Brain pericyte (primary cell): ENCODE measurements at regions not wholly inside any gene's neighbourhood (a gene's known extent, or its start where the extent isn't known, plus 50 kb on each side); places are given as distances from the start of the nearest gene placed in this dataset.

Experiments
- DNase-seq: peaks from one replicate; pipeline ENCODE4 v3.0.0-alpha.2; 2012; ENCODE audit warnings: low read depth, low spot score

GRCh38 chrX:20382082-20382481 lies 115.4 kb upstream of the RPS6KA3 start:
- DNase-seq, result no peak

GRCh38 chrX:20378233-20378920 lies 111.7 kb upstream of the RPS6KA3 start:
- DNase-seq, result no peak

- DNase-seq, result no peak
Measured at GRCh38 chrX:20374900-20375438, 108.3 kb upstream of the RPS6KA3 start.

GRCh38 chrX:20374450-20374849 lies 107.7 kb upstream of the RPS6KA3 start:
- no peak for DNase-seq

GRCh38 chrX:20373063-20373462 lies 106.4 kb upstream of the RPS6KA3 start:
- no peak for DNase-seq

GRCh38 chrX:20372533-20372932 lies 105.8 kb upstream of the RPS6KA3 start:
- DNase-seq, result no peak

- DNase-seq, result no peak
Measured at GRCh38 chrX:20369468-20369867, 102.8 kb upstream of the RPS6KA3 start.

GRCh38 chrX:20364238-20364637 lies 97.5 kb upstream of the RPS6KA3 start:
- no peak for DNase-seq

- no peak for DNase-seq
Measured at GRCh38 chrX:20363275-20363674, 96.6 kb upstream of the RPS6KA3 start.

GRCh38 chrX:20362268-20363267 lies 95.9 kb upstream of the RPS6KA3 start:
- peak; percentile 1 for DNase-seq

- DNase-seq, result no peak
Measured at GRCh38 chrX:20361890-20362262, 95.2 kb upstream of the RPS6KA3 start.

- no peak for DNase-seq
Measured at GRCh38 chrX:20361081-20361889, 94.6 kb upstream of the RPS6KA3 start.

- no peak for DNase-seq
Measured at GRCh38 chrX:20355187-20355586, 88.5 kb upstream of the RPS6KA3 start.

GRCh38 chrX:20354505-20354904 lies 87.8 kb upstream of the RPS6KA3 start:
- DNase-seq, result no peak

GRCh38 chrX:20352935-20353336 lies 86.2 kb upstream of the RPS6KA3 start:
- no peak for DNase-seq

GRCh38 chrX:20352504-20352903 lies 85.8 kb upstream of the RPS6KA3 start:
- DNase-seq, result no peak

GRCh38 chrX:20350596-20350995 lies 83.9 kb upstream of the RPS6KA3 start:
- DNase-seq, result no peak

GRCh38 chrX:20348139-20348538 lies 81.4 kb upstream of the RPS6KA3 start:
- DNase-seq, result no peak

- DNase-seq, result no peak
Measured at GRCh38 chrX:20347481-20347880, 80.8 kb upstream of the RPS6KA3 start.

GRCh38 chrX:20333672-20334071 lies 67.0 kb upstream of the RPS6KA3 start:
- no peak for DNase-seq

GRCh38 chrX:20330545-20330944 lies 63.8 kb upstream of the RPS6KA3 start:
- DNase-seq, result no peak

GRCh38 chrX:20329435-20329834 lies 62.7 kb upstream of the RPS6KA3 start:
- DNase-seq, result no peak
